ENCODE measurements at regions not wholly inside any gene's neighbourhood (a gene's known extent, or its start where the extent isn't known, plus 50 kb on each side); places are given as distances from the start of the nearest gene placed in this dataset.

DNA sequence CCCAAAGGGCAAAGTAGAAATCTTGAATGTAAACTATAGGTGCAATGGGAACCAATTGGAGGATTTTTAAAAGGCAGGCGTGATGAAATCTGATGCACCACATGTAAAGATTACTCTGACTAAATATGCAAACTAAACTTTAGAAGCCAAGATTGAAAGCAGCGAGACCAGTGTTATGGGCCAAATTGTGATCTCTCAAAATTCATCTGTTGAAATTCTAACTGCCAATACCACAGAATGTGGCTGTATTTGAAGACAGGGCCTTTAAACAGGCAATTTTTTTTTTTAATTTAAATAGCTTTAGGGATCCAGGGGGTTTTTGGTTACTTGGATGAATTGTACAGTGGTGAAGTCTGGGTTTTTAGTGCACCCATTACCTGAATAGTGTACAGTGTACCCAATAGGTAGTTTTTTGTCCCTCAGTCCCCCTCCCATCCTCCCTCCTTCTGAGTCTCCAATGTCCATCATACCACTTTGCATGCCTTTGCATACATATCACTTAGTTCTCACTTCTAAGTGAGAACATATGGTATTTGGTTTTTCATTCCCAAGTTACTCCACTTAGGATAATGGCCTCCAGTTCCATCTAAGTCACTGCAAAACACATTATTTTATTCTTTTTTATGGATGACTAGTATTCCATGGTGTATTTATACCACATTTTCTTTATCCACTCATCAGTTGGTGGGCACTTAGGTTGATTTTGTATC, 69.7 kb downstream of the DRD1 start:
- no peak for DNase-seq (ENCODE audit: low read depth)
- H3K4me3 ChIP-seq (ENCODE audit: low read depth, low read length): no peak overlapping the region
- TF ChIP-seq, protein P1, sequence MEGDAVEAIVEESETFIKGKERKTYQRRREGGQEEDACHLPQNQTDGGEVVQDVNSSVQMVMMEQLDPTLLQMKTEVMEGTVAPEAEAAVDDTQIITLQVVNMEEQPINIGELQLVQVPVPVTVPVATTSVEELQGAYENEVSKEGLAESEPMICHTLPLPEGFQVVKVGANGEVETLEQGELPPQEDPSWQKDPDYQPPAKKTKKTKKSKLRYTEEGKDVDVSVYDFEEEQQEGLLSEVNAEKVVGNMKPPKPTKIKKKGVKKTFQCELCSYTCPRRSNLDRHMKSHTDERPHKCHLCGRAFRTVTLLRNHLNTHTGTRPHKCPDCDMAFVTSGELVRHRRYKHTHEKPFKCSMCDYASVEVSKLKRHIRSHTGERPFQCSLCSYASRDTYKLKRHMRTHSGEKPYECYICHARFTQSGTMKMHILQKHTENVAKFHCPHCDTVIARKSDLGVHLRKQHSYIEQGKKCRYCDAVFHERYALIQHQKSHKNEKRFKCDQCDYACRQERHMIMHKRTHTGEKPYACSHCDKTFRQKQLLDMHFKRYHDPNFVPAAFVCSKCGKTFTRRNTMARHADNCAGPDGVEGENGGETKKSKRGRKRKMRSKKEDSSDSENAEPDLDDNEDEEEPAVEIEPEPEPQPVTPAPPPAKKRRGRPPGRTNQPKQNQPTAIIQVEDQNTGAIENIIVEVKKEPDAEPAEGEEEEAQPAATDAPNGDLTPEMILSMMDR (IDR thresholded peaks at IDR 0.05; ENCODE audit: low read depth, low read length, missing control alignments): no peak
- in situ Hi-C loops (cut with HindIII; ENCODE audit: low sequenced_read_pairs): no loop called here

DNA sequence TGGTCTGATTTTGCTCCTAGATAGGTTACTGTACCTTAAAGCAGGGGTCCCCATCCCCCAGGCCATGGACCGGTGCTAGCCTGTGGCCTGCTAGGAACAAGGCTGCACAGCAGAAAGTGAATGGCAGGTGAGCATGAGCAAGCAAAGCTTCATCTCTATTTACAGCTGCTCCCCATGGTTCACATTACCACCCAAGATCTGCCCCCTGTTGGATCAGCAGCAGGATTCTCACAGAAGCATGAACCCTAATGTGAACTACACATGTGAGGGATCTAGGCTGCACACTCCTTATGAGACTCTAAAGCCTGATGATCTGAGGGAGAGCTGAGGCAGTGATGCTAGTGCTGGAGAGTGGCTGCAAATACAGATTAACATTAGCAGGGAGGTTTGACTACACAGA, 78.1 kb downstream of the DRD1 start:
- TF ChIP-seq, protein P1 (IDR thresholded peaks at IDR 0.05; ENCODE audit: low read depth, low read length, missing control alignments): no peak
- in situ Hi-C loops (cut with HindIII; ENCODE audit: low sequenced_read_pairs): no loop called here
- H3K4me3 ChIP-seq (ENCODE audit: low read depth, low read length): no peak overlapping the region
- no peak for DNase-seq (ENCODE audit: low read depth)

DNA sequence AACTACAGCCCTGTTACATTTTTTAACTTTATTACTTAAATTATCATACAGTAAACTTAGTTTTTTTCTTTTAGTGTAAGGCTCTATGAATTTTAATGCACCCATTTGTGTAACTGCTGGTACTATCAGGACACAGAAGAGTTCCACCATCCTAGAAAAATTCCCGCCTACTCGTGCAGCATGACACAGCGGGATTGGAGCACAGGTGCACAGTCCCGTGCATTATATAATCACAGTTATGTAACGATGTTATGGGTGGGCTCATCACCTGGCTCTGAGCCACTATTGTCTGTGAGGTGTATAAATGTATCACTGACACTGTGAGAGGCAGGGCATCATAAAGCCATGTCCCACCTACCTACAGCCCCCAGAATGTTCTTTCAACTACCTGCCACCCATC, 80.7 kb downstream of the DRD1 start:
- no peak for DNase-seq (ENCODE audit: low read depth)
- in situ Hi-C loops (cut with HindIII; ENCODE audit: low sequenced_read_pairs): no loop called here
- H3K4me3 ChIP-seq (ENCODE audit: low read depth, low read length): no peak overlapping the region
- TF ChIP-seq, protein P1 (IDR thresholded peaks at IDR 0.05; ENCODE audit: low read depth, low read length, missing control alignments): no peak

DNA sequence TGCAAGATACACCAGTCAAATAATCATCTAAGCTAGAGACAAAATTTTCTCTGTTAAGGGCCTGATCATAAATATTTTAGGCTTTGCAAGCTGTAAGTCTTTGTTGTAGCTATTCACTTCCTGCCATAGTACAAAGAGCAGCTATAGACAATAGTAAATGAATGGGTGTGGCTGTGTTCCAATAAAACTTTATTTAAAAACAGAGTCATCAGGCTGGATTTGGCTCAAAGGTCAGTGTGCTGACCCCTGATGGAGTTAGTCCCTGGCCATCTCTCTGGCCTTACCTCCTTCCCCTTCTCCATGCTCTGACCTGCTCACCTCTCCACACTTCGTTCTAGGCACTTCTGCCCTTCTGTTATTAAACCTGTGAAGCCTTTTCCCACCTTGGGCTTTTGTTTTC, 86.0 kb downstream of the DRD1 start:
- H3K4me3 ChIP-seq (ENCODE audit: low read depth, low read length): no peak overlapping the region
- in situ Hi-C loops (cut with HindIII; ENCODE audit: low sequenced_read_pairs): no loop called here
- DNase-seq (ENCODE audit: low read depth): no peak
- TF ChIP-seq, protein P1 (IDR thresholded peaks at IDR 0.05; ENCODE audit: low read depth, low read length, missing control alignments): no peak

DNA sequence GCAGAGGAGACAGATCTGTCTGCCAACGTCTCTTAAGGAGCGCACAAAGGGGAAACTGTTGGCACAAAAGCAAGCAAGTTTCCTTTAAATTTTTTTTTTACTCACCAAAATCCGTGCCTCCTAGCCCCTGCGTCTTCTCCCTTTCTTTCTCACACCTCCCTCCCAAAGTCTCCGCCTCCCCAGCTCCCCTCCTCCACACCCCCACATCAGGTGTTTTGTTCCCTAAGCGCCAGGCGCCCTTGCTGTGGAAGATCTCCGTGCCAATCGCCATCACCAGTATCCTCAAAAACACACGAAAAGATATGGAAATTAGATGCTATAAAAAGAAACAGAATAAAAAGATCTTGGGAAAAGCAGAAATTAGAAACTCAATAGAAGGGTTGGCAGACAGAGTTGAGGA, 87.6 kb downstream of the DRD1 start:
- DNase-seq (ENCODE audit: low read depth): no peak
- TF ChIP-seq, protein P1 (IDR thresholded peaks at IDR 0.05; ENCODE audit: low read depth, low read length, missing control alignments): no peak
- in situ Hi-C loops (cut with HindIII; ENCODE audit: low sequenced_read_pairs): no loop called here
- no peak overlapping the region for H3K4me3 ChIP-seq (ENCODE audit: low read depth, low read length)

DNA sequence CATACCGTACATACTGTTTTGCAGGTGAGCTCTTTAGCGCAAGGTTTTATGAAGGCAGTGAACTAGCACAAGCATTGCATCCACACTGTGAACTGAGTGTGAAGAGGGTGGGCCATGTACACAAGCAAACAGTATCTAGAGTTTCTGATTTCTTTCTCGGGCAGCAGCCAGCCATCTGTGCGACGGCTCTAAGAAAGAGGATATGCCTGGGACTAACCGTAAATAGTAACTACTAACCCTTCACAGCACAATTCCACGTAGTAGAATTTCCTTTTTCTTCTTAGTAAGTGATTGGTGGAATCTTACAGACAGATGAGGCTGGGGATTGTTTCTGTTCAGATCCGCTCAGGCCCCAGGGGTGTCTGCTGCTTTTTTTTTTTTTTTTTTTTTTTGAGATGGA, 89.0 kb downstream of the DRD1 start:
- H3K4me3 ChIP-seq (ENCODE audit: low read depth, low read length): no peak overlapping the region
- TF ChIP-seq, protein P1 (IDR thresholded peaks at IDR 0.05; ENCODE audit: low read depth, low read length, missing control alignments): no peak
- DNase-seq (ENCODE audit: low read depth): no peak
- in situ Hi-C loops (cut with HindIII; ENCODE audit: low sequenced_read_pairs): no loop called here
